PFSK-1 (cell line): ENCODE measurements at regions not wholly inside any gene's neighbourhood (a gene's known extent, or its start where the extent isn't known, plus 50 kb on each side); places are given as distances from the start of the nearest gene placed in this dataset.

Source experiments
- FOXP2 ChIP-seq: optimal IDR thresholded peaks from 2 replicates; pipeline ENCODE3; 2011; ENCODE audit warnings: borderline replicate concordance, control low read depth, inconsistent platforms; ENCODE audit not compliant: insufficient read depth; ENCODE audit errors: extremely low read length, extremely low read depth
- POLR2AphosphoS5 ChIP-seq: IDR thresholded peaks from 2 replicates; pipeline ENCODE4 v1.6.1; 2012; ENCODE audit warnings: low read depth, mild to moderate bottlenecking, control low read depth, low read length, moderate library complexity
- SIN3A ChIP-seq: IDR thresholded peaks from 2 replicates; pipeline ENCODE4 v1.6.1; 2012; ENCODE audit warnings: mild to moderate bottlenecking, low read length, moderate library complexity, borderline replicate concordance; ENCODE audit not compliant: insufficient read depth
- TAF1 ChIP-seq: IDR thresholded peaks from 2 replicates; pipeline ENCODE4 v1.6.1; 2012; ENCODE audit warnings: low read length, control low read depth, borderline replicate concordance; ENCODE audit not compliant: insufficient read depth
- TF ChIP-seq, protein P1 (sequence below), 2 experiments: IDR thresholded peaks; 2 replicates each; pipeline versions ENCODE4 v1.6.1 to v1.8.0; 2011 to 2012; ENCODE audit warnings: low read depth in 2 of 2, low read length in 2 of 2, control low read depth in 1 of 2, inconsistent platforms in 1 of 2, mild to moderate bottlenecking in 1 of 2, moderate library complexity in 1 of 2; ENCODE audit not compliant: insufficient read depth in 1 of 2

DNA sequence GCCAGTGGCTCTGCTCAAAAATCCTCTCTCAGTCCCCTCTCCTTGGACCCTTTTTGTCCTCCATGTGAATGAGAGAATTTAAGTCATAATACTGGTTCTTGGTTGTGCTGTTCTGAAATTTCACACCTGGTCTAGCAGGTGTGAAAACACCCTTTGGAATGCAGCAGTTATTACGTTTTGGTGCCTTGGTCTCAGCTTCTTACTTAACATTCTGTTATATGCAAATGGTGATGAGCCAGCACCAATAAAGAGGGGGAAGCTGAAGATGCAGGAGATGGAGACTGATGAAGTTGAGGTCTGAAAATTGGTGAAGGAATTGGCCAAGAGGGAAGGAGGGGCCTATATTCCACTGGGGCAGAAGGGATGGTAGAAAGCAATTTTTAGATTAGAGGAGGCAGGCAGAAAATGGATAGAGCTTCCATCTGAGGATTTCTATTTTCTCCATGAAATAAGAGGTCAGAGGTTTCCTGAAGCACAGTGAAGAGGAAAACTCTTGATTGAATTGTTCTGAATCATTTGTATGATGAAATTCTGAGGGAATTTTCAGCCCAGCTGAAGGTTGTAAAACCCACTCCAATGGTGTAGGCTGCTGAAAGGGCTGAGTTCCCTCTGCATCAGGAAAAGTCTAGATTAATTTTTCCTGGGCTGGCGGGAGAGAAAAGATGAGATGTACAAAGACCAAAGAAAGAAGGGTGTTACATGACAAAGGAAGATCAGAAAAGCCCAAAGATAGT lies 94.0 kb upstream of the FAM180A start:
- no peak for TF ChIP-seq POLR2AphosphoS5
- TF ChIP-seq SIN3A: no peak
- TF ChIP-seq, protein P1, sequence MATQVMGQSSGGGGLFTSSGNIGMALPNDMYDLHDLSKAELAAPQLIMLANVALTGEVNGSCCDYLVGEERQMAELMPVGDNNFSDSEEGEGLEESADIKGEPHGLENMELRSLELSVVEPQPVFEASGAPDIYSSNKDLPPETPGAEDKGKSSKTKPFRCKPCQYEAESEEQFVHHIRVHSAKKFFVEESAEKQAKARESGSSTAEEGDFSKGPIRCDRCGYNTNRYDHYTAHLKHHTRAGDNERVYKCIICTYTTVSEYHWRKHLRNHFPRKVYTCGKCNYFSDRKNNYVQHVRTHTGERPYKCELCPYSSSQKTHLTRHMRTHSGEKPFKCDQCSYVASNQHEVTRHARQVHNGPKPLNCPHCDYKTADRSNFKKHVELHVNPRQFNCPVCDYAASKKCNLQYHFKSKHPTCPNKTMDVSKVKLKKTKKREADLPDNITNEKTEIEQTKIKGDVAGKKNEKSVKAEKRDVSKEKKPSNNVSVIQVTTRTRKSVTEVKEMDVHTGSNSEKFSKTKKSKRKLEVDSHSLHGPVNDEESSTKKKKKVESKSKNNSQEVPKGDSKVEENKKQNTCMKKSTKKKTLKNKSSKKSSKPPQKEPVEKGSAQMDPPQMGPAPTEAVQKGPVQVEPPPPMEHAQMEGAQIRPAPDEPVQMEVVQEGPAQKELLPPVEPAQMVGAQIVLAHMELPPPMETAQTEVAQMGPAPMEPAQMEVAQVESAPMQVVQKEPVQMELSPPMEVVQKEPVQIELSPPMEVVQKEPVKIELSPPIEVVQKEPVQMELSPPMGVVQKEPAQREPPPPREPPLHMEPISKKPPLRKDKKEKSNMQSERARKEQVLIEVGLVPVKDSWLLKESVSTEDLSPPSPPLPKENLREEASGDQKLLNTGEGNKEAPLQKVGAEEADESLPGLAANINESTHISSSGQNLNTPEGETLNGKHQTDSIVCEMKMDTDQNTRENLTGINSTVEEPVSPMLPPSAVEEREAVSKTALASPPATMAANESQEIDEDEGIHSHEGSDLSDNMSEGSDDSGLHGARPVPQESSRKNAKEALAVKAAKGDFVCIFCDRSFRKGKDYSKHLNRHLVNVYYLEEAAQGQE (IDR thresholded peaks at IDR 0.05; ENCODE audit: insufficient read depth in 1 of 2, low read depth in 2 of 2, low read length in 2 of 2): no peak
- TF ChIP-seq TAF1: no peak
- TF ChIP-seq FOXP2: no peak

DNA sequence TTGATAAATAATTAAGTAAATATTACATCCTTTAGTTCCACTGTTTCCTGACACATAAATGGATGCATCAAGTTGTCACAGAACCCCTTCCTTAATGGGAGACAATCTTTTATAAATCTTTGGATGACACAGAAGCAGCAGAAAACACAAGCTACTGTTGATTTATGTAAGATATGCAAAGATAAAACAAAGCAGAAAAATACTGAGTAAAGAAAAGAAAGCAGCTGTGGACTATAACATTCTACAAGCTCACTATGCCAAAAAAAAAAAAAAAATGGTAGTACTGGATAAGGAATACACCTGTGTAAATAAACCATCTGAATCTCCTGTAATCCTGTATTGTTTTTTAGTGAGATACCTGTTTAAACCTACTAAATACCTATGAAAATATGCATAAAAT lies 92.0 kb upstream of the FAM180A start:
- TF ChIP-seq, protein P1 (IDR thresholded peaks at IDR 0.05; ENCODE audit: insufficient read depth in 1 of 2, low read depth in 2 of 2, low read length in 2 of 2): no peak
- TF ChIP-seq SIN3A (no peak), FOXP2 (no peak), POLR2AphosphoS5 (no peak), TAF1 (no peak)

DNA sequence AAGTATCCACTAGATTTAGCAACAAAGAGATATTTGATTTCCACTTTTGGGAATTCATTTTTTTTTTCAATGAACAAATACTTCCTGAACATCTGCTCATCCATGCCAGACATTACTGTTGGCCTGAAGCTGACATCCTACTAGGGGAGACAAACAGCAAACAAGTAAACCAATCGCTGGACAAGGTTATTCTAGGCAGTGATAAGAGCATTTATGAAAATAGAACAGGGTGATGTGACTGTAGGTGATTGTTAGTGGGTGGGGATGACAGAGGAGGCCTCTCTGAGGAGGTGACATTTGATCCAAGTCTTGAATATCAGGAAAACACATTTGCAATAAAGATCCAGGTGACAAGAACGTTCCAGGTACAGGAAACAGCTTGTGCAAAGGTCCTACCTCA lies 89.1 kb upstream of the FAM180A start:
- TF ChIP-seq SIN3A (no peak), FOXP2 (no peak), POLR2AphosphoS5 (no peak), TAF1 (no peak)

DNA sequence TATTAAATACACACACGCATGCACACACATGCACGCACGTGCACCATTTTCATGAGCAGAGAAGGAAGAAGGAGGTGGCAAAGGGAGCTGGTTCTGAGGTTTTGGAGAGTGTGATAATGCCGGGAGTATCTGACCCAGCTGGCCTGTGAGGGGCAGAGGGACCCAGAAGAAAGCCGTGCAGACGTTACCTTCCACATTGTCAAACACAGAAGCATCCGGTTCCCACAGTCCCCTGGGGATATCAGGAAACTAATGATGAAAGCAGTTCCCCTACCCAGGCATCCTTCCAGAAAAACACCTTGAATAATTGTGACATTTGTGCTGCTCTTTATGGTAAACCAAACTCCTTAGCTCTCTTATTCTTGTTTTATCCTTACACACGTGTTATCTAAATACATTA lies 85.7 kb upstream of the FAM180A start:
- TF ChIP-seq, protein P1 (IDR thresholded peaks at IDR 0.05; ENCODE audit: insufficient read depth in 1 of 2, low read depth in 2 of 2, low read length in 2 of 2): no peak
- TF ChIP-seq SIN3A (no peak), POLR2AphosphoS5 (no peak), FOXP2 (no peak), TAF1 (no peak)

DNA sequence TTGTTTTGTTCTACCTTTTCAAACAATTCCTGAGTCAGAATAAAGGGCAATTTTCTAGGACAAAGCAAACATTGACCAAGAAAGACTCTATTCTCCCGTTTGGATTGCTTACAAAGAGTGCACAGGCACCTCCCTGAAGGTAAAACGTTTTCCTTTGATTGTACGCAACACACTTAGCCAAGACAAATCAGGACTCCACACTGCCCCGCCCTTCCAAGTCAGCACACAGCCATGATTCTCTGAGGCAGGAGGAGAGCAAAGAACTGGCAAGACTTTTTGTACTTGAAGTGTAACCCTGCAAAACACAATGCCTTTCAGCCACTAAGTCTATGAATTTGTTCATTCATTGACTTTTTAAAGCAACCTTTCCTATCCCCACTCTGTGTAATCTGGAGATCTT lies 85.0 kb upstream of the FAM180A start:
- no peak for TF ChIP-seq TAF1
- no peak for TF ChIP-seq FOXP2
- TF ChIP-seq POLR2AphosphoS5: no peak
- TF ChIP-seq, protein P1 (IDR thresholded peaks at IDR 0.05; ENCODE audit: insufficient read depth in 1 of 2, low read depth in 2 of 2, low read length in 2 of 2): no peak
- no peak for TF ChIP-seq SIN3A
